Osteoblast (primary cell): ENCODE measurements at regions not wholly inside any gene's neighbourhood (a gene's known extent, or its start where the extent isn't known, plus 50 kb on each side); places are given as distances from the start of the nearest gene placed in this dataset.
"Not testable (repeated sequence)": the region's sequence is repeated elsewhere in the genome, so short reads cannot be mapped to it uniquely, and the experiment has no call there.

ENCODE experiments used
- DNase-seq: peaks from one replicate; pipeline ENCODE4 v3.0.0; 2011; ENCODE audit warnings: low spot score, mixed read lengths; ENCODE audit not compliant: insufficient read length; ENCODE audit errors: missing footprints
- H2AFZ ChIP-seq: 2 replicates; pipeline ENCODE4 v1.6.0; 2011; ENCODE audit warnings: mild to moderate bottlenecking, low read length
- H3K27ac ChIP-seq: 2 replicates; pipeline ENCODE4 v1.5.1; 2011; ENCODE audit warnings: mild to moderate bottlenecking, low read depth, low read length, moderate library complexity
- H3K27me3 ChIP-seq: 2 replicates; pipeline ENCODE4 v1.6.0; 2012; ENCODE audit warnings: mild to moderate bottlenecking, control low read depth, inconsistent platforms, low read length, moderate library complexity; ENCODE audit not compliant: insufficient read depth
- H3K36me3 ChIP-seq: 2 replicates; pipeline ENCODE4 v1.5.1; 2011; ENCODE audit warnings: mild to moderate bottlenecking, low read length, control low read depth, moderate library complexity; ENCODE audit not compliant: insufficient read depth
- H3K4me1 ChIP-seq: 2 replicates; pipeline ENCODE4 v1.5.1; 2011; ENCODE audit warnings: mild to moderate bottlenecking, low read length, control low read depth, moderate library complexity; ENCODE audit not compliant: insufficient read depth
- H3K4me2 ChIP-seq: 2 replicates; pipeline ENCODE4 v1.6.0; 2011; ENCODE audit warnings: mild to moderate bottlenecking, low read length; ENCODE audit not compliant: insufficient read depth
- H3K4me3 ChIP-seq: fragments of 200-600 bp; sonication (generic); 3 replicates; pipeline ENCODE4 v1.5.1; 2012; ENCODE audit warnings: mild to moderate bottlenecking, low read length, inconsistent platforms; ENCODE audit not compliant: insufficient read depth
- H3K79me2 ChIP-seq: 2 replicates; pipeline ENCODE4 v1.6.0; 2012; ENCODE audit warnings: mild to moderate bottlenecking, low read length, control low read depth, inconsistent platforms; ENCODE audit not compliant: insufficient read depth
- H3K9me3 ChIP-seq: 2 replicates; pipeline ENCODE4 v1.5.1; 2011; ENCODE audit warnings: low read depth, low read length, control low read depth
- H4K20me1 ChIP-seq: 2 replicates; pipeline ENCODE4 v1.6.0; 2012; ENCODE audit warnings: mild to moderate bottlenecking, low read length, control low read depth; ENCODE audit not compliant: insufficient read depth
- TF ChIP-seq, protein P1 (sequence below): IDR thresholded peaks from 2 replicates; pipeline ENCODE4 v1.5.1; 2011; ENCODE audit warnings: mild to moderate bottlenecking, low read depth, low read length, moderate library complexity; ENCODE audit errors: extremely low read depth

GRCh38 chr5:38695021-38695958, 138.8 kb upstream of the LIFR start:
- TF ChIP-seq, protein P1, sequence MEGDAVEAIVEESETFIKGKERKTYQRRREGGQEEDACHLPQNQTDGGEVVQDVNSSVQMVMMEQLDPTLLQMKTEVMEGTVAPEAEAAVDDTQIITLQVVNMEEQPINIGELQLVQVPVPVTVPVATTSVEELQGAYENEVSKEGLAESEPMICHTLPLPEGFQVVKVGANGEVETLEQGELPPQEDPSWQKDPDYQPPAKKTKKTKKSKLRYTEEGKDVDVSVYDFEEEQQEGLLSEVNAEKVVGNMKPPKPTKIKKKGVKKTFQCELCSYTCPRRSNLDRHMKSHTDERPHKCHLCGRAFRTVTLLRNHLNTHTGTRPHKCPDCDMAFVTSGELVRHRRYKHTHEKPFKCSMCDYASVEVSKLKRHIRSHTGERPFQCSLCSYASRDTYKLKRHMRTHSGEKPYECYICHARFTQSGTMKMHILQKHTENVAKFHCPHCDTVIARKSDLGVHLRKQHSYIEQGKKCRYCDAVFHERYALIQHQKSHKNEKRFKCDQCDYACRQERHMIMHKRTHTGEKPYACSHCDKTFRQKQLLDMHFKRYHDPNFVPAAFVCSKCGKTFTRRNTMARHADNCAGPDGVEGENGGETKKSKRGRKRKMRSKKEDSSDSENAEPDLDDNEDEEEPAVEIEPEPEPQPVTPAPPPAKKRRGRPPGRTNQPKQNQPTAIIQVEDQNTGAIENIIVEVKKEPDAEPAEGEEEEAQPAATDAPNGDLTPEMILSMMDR, result no peak

DNA sequence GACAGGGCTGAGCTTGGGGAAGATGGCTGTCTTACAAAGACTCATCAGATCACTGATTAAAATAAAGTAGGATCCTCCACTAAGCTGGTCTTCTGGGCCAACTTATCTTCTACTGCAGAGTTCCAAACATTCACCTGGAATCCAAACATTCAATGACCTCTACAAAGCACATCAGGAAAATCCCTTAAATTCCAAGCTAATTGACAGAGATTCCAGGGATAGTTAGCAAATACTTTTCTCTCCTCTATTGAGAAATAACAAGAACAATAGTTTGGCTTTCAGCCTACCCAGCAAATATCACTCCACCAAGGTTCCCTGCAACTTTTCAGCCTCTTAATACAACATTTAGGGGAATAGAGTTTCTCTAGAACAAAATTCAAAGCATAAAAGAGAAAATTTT, 140.6 kb upstream of the LIFR start:
- DNase-seq, result no peak
- TF ChIP-seq, protein P1, result no peak
- Histone ChIP-seq H3K4me2 (no peak overlapping the region), H2AFZ (no peak overlapping the region), H3K4me3 (no peak overlapping the region), H3K4me1 (no peaks in the 10 kb centered on the region), H3K79me2 (no peaks in the 10 kb centered on the region), H3K27me3 (peaks cover 15% of the 10 kb centered on the region), H3K36me3 (no peaks in the 10 kb centered on the region), H3K9me3 (no peaks in the 10 kb centered on the region), H3K27ac (no peak overlapping the region), H4K20me1 (no peaks in the 10 kb centered on the region)

More at GRCh38 chr5:38695021-38695958, 138.8 kb upstream of the LIFR start:
- H4K20me1 ChIP-seq, result no peaks in the 10 kb centered on the region
- no peaks in the 10 kb centered on the region for H3K9me3 ChIP-seq
- H3K4me3 ChIP-seq, result no peak overlapping the region
- no peak overlapping the region for H3K27ac ChIP-seq
- DNase-seq, result no peak
- no peaks in the 10 kb centered on the region for H3K36me3 ChIP-seq
- no peaks in the 10 kb centered on the region for H3K79me2 ChIP-seq
- H3K4me2 ChIP-seq, result peak overlapping the region; percentile 33
- H3K27me3 ChIP-seq, result peaks cover 15% of the 10 kb centered on the region
- H2AFZ ChIP-seq, result peak overlapping the region; percentile 18
- H3K4me1 ChIP-seq, result no peaks in the 10 kb centered on the region

DNA sequence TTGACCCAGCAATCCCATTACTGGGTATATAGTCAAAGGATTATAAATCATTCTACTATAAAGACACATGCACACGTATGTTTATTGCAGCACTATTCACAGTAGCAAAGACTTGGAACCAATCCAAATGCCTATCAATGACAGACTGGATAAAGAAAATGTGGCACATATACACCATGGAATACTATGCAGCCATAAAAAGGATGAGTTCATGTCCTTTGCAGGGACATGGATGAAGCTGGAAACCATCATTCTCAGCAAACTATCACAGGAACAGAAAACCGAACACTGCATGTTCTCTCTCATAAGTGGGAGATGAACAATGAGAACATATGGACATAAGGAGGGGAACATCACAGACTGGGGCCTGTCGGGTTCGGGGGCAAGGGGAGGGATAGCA, 140.3 kb upstream of the OSMR start:
- not testable (repeated sequence) for H3K36me3 ChIP-seq, H3K4me3 ChIP-seq, H3K4me1 ChIP-seq, H3K79me2 ChIP-seq, H4K20me1 ChIP-seq, H2AFZ ChIP-seq, H3K9me3 ChIP-seq, H3K27me3 ChIP-seq, H3K4me2 ChIP-seq, H3K27ac ChIP-seq, DNase-seq

DNA sequence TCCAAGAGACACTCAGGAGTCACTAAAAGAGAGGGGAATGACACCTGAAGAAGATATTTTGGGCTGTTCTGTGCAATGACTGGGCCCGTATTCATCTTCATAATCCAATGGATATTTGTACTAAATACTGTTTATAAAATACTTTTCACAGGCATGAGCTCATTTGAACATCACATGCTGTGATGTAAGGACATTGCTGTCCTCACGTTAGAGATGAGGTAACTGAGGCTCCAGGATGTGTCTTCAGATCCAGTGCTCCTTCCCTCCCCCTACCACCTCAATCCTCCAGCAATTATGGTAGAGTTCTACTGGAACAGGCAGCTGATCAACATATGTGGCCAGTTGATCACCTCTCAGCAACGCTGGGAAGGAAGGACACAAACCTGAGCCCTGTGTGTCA, 139.4 kb upstream of the OSMR start:
- Histone ChIP-seq H3K4me3 (no peak overlapping the region), H3K79me2 (no peaks in the 10 kb centered on the region), H2AFZ (no peak overlapping the region), H4K20me1 (no peaks in the 10 kb centered on the region), H3K27me3 (no peaks in the 10 kb centered on the region), H3K4me1 (no peaks in the 10 kb centered on the region), H3K9me3 (no peaks in the 10 kb centered on the region), H3K4me2 (no peak overlapping the region), H3K27ac (no peak overlapping the region), H3K36me3 (no peaks in the 10 kb centered on the region)
- TF ChIP-seq, protein P1, result no peak
- no peak for DNase-seq
